NCI-H2227 (cell line): ENCODE measurements at regions not wholly inside any gene's neighbourhood (a gene's known extent, or its start where the extent isn't known, plus 50 kb on each side); places are given as distances from the start of the nearest gene placed in this dataset.
"Not testable (repeated sequence)": the region's sequence is repeated elsewhere in the genome, so short reads cannot be mapped to it uniquely, and the experiment has no call there.

Source experiments
- DNase-seq: peaks from one replicate; lab custom pipeline; 2025; ENCODE audit not compliant: unreplicated experiment; lab: John Stamatoyannopoulos, UW

- no peak for DNase-seq
Observed at GRCh38 chr2:116761864-116762263, 1052.6 kb upstream of the DDX18 start.

- DNase-seq: no peak
Observed at GRCh38 chr2:116769514-116769913, 1045.0 kb upstream of the DDX18 start.

DNA sequence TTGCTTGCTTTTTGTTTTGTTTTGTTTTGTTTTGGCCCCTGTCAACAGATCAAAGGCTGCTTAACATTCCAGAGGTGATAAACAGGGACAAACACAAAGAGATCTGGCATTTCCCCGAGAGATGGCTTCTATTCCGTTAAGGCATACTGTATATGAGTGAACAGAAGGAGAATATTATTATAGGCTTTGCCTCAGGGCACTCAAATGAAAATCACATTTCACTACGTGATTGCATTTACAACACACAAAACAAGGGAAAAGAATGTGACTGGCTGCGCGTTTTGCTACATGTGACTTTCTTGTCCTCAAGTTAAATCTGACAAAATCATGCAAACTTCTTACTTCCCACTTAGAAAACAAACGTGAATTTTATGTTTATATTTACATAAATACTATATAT is 1037.9 kb upstream of the DDX18 start:
- no peak for DNase-seq

- no peak for DNase-seq
Observed at GRCh38 chr2:116787848-116788247, 1026.6 kb upstream of the DDX18 start.

DNA sequence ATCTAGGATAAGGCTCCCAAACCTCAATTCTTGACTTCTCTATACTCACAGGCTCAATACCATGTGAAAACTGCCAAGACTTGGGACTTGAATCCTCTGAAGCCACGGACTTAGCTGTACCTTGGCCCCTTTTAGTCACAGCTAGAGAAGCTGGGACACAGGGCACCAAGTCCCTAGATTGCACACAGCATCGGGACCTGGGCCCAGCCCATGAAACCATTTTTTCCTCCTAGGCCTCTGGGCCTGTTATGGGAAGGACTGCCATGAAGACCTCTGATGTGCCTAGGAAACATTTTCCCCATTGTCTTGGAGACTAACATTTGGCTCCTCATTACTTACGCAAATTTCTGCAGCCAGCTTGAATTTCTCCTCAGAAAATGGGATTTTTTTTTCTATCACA is 1011.8 kb upstream of the DDX18 start:
- DNase-seq: no peak

GRCh38 chr2:116804901-116805300 is 1009.6 kb upstream of the DDX18 start:
- DNase-seq: no peak

DNA sequence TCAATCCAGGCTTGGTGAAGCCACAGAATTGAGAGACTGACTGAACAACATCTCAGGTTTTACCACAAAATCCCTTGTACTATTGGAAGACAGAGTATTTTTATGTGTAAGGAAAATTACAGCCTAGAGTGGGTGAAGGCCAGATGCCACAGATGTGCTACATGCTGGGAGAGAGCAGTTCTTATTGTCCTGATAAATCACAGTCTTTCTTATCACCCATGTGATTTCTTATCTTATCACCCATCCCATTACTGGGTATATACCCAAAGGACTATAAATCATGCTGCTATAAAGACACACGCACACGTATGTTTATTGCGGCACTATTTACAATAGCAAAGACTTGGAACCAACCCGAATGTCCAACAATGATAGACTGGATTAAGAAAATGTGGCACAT is 1008.0 kb upstream of the DDX18 start:
- not testable (repeated sequence) for DNase-seq

- no peak for DNase-seq
Observed at GRCh38 chr2:116809109-116809508, 1005.4 kb upstream of the DDX18 start.

DNA sequence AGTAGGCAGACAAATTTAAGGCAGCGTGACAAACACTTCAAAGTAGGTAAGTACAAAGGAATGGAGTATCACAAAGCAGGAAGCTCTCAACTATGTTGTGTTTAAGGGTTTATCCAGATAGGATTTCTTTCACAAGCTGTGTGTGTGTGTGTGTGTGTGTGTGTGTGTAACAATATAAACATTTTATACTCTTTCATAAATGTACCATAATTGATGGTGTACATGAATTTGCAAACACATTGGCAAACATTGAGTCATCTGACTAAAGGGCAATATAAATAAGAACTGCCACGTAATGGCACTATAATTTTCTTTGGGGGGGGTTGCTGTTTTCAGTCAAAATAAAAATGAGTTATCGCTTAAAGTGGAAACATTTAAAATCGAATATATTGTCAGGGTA is 1004.4 kb upstream of the DDX18 start:
- no peak for DNase-seq

GRCh38 chr2:116810645-116811044 is 1003.8 kb upstream of the DDX18 start:
- DNase-seq: no peak

DNA sequence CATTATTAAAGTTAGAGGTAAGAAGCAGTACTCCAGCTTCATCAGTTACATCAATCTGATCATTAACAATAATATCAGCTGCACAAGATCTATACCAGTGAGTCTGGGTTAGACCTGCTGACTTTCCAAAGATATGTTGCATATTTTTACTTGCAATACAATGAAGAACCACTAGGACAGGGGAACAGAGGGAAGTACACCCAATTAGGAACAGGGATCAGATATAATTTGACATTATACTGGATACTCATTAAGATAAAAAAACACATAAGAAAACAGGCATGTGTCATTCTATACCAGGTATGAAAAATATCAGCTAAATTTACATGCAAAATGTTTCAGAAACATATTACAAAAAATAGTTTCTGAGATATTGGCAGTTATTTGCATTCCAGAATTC is 995.1 kb upstream of the DDX18 start:
- no peak for DNase-seq

GRCh38 chr2:116820986-116821385 is 993.5 kb upstream of the DDX18 start:
- DNase-seq: no peak

DNA sequence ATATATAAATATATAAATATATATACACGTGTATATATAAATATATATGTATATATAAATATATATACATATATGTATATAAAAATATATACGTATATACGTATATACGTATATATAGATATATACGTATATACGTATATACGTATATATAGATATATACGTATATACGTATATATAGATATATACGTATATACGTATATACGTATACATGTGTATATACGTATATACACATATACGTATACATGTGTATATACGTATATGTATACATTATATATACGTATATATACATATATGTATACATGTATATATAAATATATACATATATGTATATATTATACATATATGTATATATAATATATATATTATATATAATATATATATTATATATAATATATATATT is 984.9 kb upstream of the DDX18 start:
- DNase-seq: not testable (repeated sequence)

GRCh38 chr2:116832148-116832547 is 982.3 kb upstream of the DDX18 start:
- DNase-seq: no peak

DNA sequence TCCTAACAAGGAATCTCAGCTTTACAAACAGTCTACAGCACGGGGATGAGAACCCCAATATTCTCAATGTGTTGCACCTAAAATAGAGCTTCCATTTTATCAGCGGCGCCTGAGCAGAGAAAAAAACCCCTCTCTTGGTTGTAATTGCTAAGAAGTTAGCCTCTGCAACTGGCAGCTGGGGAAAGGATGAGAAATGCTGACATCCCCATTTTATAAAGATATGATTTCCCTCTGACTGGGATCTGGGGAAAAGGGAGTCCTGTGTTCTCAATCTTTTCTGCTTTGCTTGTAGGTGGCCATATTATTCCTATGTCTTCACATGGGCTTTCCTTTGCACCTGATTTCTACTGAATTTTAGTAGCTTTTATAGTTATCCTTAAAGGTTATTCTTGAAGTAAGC is 981.4 kb upstream of the DDX18 start:
- no peak for DNase-seq

GRCh38 chr2:116842164-116842563 is 972.3 kb upstream of the DDX18 start:
- no peak for DNase-seq

DNA sequence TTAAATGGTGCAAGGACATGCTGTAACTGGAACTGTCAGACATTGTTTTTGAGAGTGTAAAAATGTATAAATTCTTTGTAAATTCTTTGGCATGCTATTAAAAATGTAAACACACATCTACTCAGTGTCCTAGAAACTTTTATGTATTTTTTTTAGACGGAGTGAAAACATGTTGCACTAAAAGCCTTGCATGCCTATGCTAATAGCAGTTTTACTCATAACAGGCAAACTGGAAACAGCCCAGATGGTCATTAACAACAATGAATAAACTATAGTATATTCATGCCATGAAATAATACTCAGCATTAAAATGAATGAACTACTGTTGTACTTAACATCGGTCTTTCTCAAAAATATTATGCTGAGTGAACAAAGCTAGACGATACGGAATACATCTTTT is 954.8 kb upstream of the DDX18 start:
- DNase-seq: no peak

GRCh38 chr2:116874021-116874420 is 940.5 kb upstream of the DDX18 start:
- DNase-seq: no peak

GRCh38 chr2:116877274-116877673 is 937.2 kb upstream of the DDX18 start:
- DNase-seq: no peak

DNA sequence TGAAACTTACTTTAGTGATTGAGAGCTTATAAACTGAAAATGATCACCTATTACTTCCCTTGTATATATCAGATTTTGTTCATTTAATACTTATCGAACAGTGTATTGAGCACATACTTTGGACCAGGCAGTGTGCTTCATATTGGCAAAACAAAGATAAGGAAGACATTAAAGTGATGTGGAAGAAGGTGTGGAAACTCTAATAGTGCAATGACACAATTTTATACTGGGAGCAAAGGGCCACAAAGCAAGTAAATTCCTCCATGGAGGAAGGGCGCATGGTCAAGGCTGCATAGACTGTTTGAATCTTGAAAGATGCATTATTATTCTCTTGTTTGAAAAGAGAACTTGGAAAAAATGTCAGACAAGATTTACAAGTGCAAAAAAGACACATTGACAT is 936.5 kb upstream of the DDX18 start:
- no peak for DNase-seq

- no peak for DNase-seq
Observed at GRCh38 chr2:116879650-116880160, 934.8 kb upstream of the DDX18 start.

DNA sequence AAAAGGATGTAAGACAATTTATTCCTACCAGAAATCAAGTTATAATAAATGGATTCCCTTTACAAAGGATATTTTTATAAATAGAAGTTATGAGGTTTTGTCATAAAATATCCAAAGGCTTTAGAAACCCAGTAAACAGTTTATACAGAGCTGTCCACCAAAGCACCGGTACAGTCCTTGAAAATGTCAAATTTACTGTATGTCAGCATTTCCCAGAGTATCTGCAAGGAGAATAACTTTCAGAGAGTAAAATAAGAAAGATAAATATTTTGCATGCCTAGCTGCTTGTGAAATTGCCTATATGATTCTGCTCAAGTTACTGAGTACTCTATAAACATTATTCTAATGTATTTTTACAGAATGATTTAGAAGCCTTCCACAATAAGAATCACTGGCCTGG is 923.3 kb upstream of the DDX18 start:
- no peak for DNase-seq

DNA sequence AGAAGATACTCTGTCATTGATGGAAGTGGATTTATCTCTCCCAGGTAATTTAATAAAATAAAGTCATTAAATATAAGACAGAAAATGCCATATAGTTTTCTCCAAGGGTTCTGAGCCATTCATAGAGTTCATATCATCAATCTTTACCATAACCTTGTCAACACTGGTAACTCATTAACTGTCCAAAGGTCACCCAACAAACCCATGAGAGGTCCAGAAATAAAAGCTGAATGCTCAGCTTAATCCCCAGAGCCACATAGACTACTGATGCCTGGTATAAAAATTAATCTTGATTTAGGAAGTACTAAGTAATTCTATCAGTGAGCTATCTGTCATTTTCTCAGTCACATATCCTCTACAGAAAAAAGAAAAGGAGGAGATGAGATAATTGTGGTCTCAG is 903.0 kb upstream of the DDX18 start:
- no peak for DNase-seq

DNA sequence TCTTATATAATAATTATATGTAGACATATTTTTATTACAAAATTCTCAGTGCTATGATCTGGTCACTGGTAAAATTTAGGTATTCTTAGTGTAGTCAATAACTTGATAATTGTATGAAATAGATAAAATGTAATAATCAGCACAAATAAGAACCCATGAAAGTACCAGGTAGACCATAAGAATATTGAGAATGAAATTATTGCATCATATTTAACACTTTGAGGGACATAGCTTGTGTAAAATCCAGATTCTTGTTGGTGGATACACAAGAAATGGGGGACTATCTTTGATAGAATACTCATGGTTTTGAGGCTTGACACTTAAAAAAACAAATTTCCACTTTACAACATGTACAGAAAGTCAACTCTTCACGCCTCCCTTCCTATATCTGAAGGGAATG is 898.8 kb upstream of the DDX18 start:
- no peak for DNase-seq
